ENCODE measurements at regions not wholly inside any gene's neighbourhood (a gene's known extent, or its start where the extent isn't known, plus 50 kb on each side); places are given as distances from the start of the nearest gene placed in this dataset.

- TF ChIP-seq CTCF (IDR thresholded peaks at IDR 0.05) (no peak), SIN3A (IDR thresholded peaks at IDR 0.05; ENCODE audit: borderline replicate concordance, insufficient read depth, low read depth, low read length) (no peak), POLR2AphosphoS5 (IDR thresholded peaks at IDR 0.05; ENCODE audit: low read depth, low read length) (no peak), TCF7L2 (IDR thresholded peaks at IDR 0.05; ENCODE audit: low read depth, low read length) (no peak)
Measured at GRCh38 chr2:58449286-58450010, 208.3 kb upstream of the FANCL start.
